GM21723 (cell line): ENCODE measurements at regions not wholly inside any gene's neighbourhood (a gene's known extent, or its start where the extent isn't known, plus 50 kb on each side); places are given as distances from the start of the nearest gene placed in this dataset.

Source experiments
- ATAC-seq: cut with Tn5 transposase; IDR thresholded peaks from one replicate; pipeline ENCODE4 v1.9.1; 2021; ENCODE audit warnings: mild to moderate bottlenecking, moderate library complexity; ENCODE audit not compliant: unreplicated experiment

DNA sequence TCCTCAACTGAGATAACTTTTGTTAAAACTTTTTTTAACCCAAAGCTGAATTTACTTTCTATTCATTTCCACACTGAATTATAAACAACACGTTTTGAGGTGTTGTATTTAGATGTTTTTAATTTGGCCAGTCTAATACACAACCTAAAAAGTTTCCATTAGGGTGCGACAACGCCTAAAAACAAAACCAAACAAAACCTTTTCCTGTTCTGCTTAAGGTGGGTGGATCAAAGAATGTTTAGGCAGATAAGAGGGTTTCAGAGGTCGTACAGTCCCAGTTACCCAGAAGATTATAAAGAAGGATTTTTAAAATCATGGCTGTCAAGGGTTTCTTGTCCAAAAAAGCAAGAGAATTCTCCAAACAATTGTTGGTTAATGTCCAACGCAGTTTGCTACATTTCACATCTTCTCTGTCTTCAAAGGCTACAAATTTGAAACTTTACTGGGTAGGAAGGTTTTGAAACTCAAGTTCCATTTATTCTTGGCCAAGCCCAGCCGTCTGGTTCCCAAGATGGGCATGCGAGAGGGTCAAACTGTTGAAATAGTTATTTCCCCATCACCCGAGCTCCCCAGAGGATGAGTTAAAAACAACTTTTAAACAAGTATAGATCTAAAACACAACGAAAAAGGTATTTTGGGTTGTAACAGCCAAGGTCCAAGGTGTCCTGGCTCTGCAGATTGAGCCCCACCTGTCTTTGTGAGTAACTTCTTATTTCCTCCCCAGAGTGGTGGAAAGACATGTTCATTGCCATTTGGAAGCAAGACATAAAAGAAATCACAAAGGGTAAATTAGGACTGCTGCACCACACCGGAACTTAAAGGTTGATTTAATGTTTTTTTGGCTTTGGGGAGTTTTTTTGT is 122.8 kb upstream of the MAP3K1 start:
- ATAC-seq = peak; percentile 56

DNA sequence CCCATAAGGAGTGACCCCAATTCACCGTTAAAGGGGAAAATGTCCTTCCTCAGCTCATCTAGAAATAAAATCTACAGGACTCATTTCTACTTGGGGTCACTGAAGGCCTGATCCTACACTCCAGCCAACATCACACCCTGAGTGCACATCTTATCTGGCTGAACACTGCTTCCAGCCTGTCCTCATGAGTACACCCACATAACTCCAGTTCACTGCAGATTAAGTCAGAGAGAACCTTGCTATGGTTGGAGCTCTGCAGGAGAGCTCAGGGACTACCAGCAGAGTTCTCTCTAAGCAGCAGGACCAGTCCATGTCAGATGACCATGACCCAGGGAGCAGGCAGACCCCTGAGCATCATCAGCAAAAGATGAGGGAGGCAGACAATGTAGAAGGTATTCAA is 126.9 kb upstream of the MAP3K1 start:
- ATAC-seq = no peak

DNA sequence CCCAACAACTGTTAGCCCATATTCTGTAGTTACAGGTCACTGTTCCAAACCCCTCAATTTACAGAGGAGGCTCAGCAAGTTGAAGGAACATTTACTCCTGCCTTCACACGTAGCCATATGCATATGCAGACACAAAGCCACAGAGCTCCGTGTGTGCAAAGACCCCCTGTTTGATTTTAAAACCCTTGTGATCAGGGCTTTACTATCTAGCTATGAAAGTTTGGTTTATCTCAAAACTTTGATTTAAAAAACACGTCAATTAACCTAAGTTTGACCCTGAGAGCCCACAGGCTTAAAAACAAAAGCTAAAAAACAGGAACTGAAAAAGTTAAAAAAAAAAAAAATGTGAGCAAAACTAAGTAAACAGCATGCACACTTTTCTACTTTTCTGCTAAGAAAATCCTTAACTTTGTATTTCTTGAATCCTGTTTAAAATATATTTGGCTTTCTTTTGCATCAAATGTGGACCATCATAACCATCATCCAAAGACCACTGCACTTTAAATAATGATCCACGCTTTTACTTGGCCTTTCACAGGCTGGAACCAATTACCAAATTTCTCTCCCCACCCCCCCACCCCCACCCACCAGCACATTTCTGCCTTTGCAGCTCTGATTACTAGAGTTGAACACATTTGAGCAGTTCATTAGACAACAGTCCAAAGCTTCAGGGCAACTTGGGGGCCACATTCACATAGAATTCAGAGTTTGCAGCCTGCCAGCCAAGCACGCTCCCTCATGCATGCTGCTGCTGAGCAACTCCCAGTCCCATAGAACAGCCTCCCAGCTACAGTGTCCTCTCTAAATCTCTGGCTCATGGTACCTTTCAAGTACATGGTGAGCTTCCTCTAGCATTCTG is 128.8 kb upstream of the MAP3K1 start:
- peak; percentile 71 for ATAC-seq

DNA sequence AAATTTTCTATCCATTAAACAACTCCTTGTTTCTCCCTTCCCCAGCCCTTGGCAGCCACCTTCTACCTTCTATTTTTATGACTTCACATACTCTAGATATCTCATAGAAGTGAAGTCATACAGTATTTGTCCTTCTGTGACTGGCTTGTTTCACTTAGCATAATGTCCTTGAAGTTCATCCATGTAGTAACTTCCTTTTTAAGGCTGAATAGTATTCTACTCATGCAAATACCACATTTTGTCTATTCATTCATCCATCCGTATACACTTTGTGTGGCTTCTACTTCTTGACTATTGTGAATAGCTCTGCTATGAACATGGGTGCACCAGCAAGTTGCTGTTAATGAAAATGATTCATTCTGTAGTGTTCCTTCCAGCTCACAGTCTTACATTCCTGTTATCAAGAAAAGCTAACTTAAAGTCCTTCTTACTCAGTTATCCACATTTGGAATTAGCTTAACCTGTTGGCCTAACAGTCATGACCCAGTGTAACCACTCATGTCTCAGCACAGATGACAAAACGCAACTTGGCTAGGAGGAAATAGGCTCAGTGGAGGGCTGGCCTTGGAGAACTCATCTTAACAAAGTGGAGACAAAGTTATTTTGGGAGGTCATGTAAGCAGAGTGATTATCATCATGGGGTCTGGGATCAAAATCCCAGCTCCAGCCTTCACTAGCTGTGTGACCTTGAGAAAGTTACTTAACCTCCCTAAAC is 129.7 kb upstream of the MAP3K1 start:
- ATAC-seq = peak; percentile 15

DNA sequence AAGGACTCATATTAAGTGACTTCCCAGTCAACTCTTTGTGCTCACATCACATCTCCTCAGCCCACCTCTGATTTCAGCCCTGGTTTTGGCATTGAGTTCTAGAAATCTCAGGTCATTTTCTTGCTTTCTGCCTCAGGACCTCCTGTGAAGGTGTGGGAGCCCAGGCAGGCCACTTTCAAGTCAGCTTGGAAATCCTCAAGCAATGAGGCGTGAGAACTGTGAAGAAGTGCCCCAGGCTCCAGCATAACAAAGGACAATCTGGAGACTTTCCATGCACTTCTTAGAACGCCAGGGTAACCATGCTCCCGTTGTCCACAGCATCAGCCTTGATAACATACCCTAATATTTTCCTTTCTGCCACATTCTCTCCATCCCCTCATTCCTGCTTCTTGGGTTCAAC is 131.2 kb upstream of the MAP3K1 start:
- ATAC-seq = no peak

DNA sequence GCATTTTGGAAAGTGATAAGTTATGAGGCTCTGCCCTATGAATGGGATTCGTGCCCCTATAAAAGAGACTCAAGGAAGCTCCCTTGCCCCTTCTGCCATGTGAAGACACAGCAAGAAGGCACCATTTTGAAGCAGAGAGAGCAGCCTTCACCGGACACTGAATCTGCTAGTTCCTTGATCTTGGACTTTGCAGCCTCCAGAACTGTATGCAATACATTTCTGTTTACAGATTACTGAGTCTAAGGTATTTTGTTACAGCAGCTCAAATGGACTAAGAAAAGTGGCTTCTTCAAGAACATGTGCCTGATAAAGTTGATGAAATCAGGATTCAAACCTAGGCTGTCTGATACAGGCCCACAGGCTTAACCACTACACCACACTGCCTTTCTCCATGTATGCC is 131.6 kb upstream of the MAP3K1 start:
- ATAC-seq = no peak

DNA sequence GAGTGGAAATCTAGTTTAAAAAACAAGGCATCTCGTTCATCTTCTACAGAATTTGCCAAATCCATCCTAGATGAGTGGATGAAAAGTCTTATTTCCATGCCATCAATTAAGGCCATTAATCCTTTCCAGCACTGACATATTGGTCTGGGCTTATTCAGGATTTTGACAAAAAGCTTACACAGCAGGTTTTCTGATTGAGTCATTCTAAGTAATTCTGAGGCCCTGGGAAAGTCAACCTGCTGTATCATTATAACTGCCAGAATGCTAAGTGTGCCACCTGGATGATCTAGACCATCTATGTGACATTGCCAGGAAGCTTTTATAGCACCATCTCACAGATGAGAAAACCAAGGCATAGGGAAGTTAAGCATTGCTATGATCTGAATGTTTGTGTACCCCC is 132.1 kb upstream of the MAP3K1 start:
- ATAC-seq = no peak

DNA sequence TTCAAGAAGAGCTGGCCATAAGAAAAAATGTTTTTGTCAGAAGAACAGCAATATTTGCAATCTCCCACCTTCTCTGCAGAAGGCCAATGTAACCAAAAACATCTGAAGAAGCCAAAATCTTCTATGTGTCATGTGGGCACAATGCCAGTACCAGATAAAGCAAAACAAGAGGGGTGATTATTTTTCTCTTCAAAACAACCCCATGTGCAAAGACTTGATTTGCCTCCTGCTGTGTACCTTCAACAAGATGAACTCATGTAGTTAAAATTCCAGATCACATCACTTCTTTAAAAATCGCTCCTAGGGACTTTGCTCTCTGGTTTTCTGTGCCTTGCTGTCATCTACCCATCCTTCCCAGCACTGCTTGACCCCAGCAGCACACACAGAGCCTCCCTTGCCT is 134.0 kb upstream of the MAP3K1 start:
- ATAC-seq = no peak

DNA sequence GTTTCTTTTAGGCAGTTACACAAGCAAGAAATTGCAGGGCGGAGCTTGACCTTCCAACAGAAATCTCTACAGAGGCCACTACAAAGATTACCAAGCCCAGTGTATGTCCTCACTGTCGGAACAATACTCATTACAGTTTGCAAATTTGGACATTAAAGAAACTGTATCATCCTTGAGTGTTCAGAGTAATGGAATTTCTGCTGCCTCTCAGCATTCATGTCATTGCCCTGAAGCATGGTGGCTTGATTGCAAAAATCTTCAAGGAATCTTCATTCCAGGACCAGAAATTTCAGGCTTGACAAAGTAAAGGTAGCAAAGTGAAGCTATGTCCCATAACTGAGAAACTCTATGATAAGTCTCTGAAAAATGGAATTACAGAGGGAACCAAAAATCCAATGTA is 134.6 kb upstream of the MAP3K1 start:
- ATAC-seq = no peak

DNA sequence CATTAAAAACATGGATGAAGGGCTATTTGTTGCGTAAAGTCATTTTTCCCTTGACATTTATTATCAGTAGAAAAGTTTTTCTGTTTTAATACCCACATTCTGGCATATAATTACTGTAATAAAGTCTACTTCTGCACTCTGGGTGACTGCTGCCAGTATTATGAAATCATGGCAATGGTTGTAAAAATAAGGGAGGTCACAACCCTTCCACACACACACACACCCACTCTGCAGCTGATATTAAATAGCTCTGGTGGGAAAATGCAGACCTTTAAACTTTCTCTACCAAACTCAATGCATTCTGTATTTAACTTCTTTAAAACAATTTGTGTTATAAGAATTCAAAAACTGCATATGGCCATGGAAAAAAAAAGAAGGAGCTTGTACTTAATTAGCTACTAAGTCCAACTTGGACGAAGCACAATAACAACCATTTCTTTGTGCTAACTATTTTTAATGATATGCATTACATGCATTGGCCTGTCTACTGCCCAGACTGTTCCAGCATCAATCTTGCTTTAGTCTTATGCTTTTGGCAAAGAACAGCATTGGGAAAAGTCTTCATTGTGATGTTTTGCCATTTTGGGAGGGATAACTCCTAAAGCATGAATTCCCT is 137.6 kb upstream of the MAP3K1 start:
- ATAC-seq = no peak

DNA sequence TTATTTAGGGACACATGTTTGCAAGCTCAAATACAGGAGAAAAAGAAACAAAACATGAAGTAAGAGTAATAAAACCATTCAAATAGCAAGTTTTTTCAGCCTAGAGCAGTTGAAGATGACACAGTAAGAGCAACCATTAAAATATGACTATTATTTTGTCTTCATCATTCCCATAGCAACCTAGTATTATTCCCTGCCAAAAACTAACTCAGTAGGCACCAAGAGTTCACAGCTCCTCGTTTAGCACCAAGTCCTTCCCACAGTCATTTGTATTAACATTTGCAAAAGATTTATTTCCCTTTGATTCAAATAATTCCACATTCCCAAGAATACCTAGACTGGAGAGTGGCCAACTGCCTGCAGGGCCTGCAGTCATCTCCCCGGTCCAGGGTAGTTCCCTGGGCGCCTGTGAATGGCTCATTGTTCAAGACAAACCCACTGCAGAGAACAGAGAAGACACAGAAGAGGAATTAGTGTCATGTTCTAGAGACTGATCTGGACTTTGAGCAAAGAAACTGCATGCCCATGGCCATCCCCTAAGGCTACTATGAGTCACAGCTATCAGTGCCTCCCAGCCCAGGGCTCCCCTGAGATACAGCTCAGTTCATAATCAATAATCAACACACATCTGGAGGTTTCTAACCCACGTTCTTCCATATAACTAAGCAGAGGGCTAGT is 139.1 kb upstream of the MAP3K1 start:
- no peak for ATAC-seq

DNA sequence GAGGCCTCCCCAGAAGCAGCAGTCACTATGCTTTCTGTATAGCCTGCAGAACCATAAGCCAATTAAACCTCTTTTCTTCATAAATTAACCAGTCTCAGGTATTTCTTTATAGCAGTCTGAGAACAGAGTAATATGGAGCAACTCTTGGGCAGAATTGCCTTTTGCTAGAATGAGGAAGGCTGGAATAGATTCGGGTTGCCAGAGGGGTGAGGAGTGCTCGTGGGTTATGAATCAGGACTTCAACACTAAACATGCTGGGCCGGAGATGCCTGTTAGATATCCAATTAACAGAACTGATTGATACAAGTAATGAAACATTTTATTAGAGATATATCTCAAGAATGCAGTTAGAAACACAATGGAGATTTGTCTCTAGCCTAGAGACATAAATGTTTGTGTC is 140.9 kb upstream of the MAP3K1 start:
- ATAC-seq = no peak

DNA sequence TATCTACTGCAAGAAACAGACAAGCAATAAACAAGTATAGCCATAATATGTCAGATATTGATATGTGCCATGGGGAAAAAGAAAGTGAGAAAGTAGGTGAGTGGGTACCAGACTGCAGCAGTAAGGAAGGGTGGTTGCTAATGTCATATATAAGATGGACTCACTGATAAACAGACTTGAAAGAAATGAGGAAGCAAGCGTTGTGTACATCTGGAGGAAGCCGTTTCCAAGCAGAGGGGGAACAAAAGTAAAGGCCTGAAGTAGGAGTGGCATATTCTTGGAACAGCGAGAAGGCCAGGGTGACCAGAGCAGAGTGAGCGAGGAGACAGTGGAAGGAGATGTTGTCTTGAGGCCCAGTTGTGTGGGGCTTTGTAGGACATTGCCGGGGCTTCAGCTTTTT is 142.2 kb upstream of the MAP3K1 start:
- no peak for ATAC-seq

DNA sequence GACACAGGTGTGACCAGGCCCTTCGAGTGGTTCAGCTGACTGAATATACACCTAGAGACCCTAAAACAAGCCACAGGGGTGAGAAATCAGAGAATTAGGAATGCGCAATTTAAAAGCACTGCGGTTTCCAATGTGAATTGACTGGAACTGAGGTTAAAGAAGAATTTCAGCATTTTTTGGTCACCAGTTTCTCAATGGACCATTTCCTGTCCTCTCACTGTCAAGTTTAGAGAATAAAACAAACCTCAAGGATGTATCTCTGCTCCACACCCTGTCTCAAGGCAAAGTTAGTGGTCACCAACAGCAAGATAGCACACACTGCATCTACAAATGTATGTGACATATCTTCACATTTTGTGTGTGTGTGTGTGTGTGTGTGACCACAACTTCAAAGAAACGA is 143.8 kb upstream of the MAP3K1 start:
- ATAC-seq = no peak

DNA sequence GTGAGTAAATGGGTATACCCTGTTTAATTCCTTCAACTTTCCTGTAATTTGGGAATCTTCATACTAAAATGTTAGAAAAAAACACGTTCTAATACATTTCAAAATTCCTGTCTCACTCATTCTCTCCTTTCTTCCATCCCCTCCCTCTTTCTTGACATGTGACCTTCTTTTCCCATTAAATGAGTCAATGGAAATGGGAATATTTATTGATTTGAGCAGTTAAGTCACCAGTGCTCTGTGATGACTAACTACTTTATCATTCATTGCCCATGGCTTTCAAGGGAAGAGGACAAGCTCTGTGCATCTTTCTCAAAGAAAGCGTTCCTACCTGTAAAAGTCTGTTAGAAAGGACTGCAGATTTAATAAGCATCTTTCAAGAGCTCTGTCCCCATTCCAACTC is 144.4 kb upstream of the MAP3K1 start:
- ATAC-seq = no peak

DNA sequence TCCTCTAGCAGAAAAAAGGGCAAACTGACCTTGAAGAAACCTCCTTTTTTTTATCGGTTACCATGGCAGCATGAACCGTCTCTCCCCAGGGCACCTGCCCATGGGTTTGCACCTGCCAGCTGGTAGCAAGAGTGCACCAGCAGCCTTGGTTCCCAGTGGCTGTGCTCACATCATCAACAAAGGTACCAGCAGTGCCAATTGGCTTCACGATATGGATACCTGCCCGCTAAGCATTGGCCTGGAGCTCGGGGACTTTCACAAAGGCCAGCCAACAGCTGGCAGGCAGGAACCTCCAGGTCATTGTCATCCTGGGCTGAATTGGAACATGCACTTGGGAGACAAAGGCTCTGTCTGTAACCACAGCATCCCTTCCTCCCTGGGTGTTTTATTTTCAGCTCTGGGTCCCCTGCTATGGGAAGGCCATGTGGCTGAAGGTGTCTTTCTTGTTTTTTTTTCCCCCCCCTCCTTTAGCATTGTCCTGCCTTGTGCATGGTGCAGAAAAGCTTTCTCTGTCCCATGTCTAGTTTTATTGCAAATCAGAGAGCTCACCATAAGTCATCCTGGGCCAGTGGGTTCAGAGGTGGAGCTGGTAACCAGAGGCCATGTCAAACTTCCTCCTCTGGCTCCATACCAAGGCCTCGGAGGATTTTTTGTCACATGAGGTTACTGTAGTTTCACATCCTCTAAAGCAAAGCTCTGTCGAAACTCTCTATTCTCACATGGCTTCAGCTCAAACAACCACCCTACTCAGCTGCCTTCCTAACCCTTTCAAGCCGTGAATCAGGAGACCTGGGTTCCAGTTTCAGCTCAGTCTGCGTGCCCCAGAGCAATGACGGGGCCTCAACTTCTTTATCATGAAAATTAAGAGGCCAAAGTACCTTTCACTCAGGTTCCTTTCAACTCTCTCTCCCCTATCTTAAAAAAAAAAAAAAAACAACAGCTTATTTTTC is 145.5 kb upstream of the MAP3K1 start:
- ATAC-seq = peak; percentile 99

DNA sequence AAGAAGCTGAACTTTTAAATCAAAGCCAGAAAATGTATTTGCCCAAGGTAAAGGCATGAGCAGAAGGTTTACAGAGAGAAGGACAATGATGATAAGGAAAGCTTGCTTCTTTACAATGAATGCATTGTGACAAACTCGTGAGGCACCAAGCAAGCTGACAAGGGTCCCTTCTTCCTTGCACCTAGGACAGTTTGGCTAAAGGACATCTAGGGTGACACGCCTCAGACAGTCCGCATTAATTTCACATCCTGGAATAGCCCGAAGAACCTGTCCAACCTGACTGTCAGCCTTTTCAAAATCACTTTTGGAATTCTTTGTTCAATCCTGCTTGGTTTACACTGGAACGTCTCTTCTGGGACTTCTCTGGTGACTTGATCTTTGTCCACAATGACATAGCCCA is 146.4 kb upstream of the MAP3K1 start:
- no peak for ATAC-seq

DNA sequence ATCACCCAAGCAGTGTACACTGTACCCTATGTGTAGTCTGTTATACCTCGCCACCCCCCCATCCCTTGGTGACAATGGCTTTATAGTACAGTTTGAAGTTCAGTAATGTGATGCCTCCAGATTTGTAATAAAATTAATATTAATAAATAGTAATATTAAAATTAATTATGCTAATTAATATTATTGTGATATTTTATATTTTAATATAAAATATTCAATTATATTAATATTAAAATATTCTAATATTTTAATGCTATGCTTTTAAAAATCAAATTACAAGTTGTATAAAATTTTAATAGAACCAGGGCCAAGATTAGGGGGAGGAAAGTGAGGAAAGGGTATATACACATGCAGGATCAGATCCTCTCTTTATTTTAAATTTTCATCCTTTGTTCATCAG is 147.7 kb upstream of the MAP3K1 start:
- no peak for ATAC-seq

DNA sequence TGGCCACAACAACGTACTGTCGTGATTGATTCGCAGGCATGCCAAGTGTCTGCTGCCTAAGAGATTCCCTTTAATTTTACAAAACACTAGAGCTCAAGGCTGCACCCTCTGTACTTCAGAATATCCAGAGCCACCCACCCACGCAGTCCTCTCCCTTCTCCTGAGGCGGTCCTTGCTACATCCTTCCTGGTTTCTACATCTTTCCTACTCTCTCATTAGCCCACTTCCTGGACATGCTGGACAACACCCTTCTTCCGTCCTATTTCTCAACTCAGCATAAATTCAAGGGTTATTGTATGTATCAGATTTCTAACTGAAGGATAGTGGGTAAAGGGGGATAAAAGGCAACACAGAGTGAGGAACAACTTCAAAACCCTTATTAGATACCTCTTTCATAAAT is 148.4 kb upstream of the MAP3K1 start:
- ATAC-seq = no peak
